Effector memory CD8-positive, alpha-beta T cell (primary cell): ENCODE measurements at regions not wholly inside any gene's neighbourhood (a gene's known extent, or its start where the extent isn't known, plus 50 kb on each side); places are given as distances from the start of the nearest gene placed in this dataset.
"Not testable (repeated sequence)": the region's sequence is repeated elsewhere in the genome, so short reads cannot be mapped to it uniquely, and the experiment has no call there.

ENCODE experiments used
- ATAC-seq: fragments of 150-1000 bp; cut with Tn5 transposase; replicated peaks from 2 replicates; pipeline ENCODE4 v1.10.0; 2021; ENCODE audit warnings: mild to moderate bottlenecking, moderate library complexity
- DNase-seq, 3 experiments: peaks; one replicate each; pipeline ENCODE4 v3.0.0; 2021
- H3K27ac Mint-ChIP-seq, 2 donors: one replicate each; pipeline ENCODE4 v1.8.0; 2022; ENCODE audit warnings: mild to moderate bottlenecking in 2 of 2, mixed read lengths in 2 of 2, moderate library complexity in 2 of 2
- H3K27me3 Mint-ChIP-seq, 2 donors: one replicate each; pipeline ENCODE4 v1.8.0; 2022; ENCODE audit warnings: mixed read lengths in 2 of 2
- H3K36me3 Mint-ChIP-seq: one replicate; pipeline ENCODE4 v1.8.0; 2022; ENCODE audit warnings: mild to moderate bottlenecking, moderate library complexity, mixed read lengths; ENCODE audit not compliant: insufficient read depth
- H3K4me1 Mint-ChIP-seq, 2 donors: one replicate each; pipeline ENCODE4 v1.8.0; 2022; ENCODE audit warnings: low read depth in 2 of 2, mixed read lengths in 2 of 2
- H3K4me3 Mint-ChIP-seq, 2 donors: one replicate each; pipeline ENCODE4 v1.8.0; 2022; ENCODE audit warnings: mild to moderate bottlenecking in 2 of 2, mixed read lengths in 2 of 2, moderate library complexity in 2 of 2
- H3K9me3 Mint-ChIP-seq, 2 donors: one replicate each; pipeline ENCODE4 v1.8.0; 2022; ENCODE audit warnings: mixed read lengths in 2 of 2

- not testable (repeated sequence) for H3K4me1 Mint-ChIP-seq, H3K4me3 Mint-ChIP-seq, H3K9me3 Mint-ChIP-seq, ATAC-seq, H3K27me3 Mint-ChIP-seq, H3K36me3 Mint-ChIP-seq, DNase-seq, H3K27ac Mint-ChIP-seq
Observed at GRCh38 chr5:100341485-100341884, 193.7 kb upstream of the FAM174A start.

DNA sequence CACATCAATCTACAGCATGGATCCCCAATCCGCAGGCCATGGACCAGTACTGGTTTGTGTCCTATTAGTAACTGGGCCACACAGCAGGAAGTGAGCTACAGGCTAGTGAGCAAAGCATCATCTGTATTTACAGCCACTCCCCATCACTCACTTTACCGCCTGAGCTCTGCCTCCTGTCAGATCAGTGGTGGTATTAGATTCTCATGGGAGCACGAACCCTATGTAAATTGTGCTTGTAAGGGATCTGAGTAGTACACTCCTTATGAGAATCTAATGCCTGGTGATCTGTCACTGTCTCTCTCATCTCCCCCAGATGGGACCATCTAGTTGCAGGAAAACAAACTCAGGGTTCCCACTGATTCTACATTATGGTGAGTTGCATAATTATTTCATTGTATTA is 212.7 kb upstream of the FAM174A start:
- no peaks in the 10 kb centered on the region for H3K36me3 Mint-ChIP-seq
- DNase-seq = no peak
- no peak overlapping the region for H3K4me3 Mint-ChIP-seq
- no peaks in the 10 kb centered on the region for H3K4me1 Mint-ChIP-seq
- H3K9me3 Mint-ChIP-seq = no peaks in the 10 kb centered on the region
- no peaks in the 10 kb centered on the region for H3K27me3 Mint-ChIP-seq
- no peak for ATAC-seq
- H3K27ac Mint-ChIP-seq = no peak overlapping the region

GRCh38 chr5:100319885-100320284 is 215.3 kb upstream of the FAM174A start:
- H3K9me3 Mint-ChIP-seq = no peaks in the 10 kb centered on the region
- H3K4me1 Mint-ChIP-seq = no peaks in the 10 kb centered on the region
- no peak overlapping the region for H3K27ac Mint-ChIP-seq
- H3K4me3 Mint-ChIP-seq = no peak overlapping the region
- ATAC-seq = no peak
- no peak for DNase-seq
- H3K36me3 Mint-ChIP-seq = no peaks in the 10 kb centered on the region
- H3K27me3 Mint-ChIP-seq = no peaks in the 10 kb centered on the region

- DNase-seq = no peak
- no peak for ATAC-seq
- no peaks in the 10 kb centered on the region for H3K4me1 Mint-ChIP-seq
- H3K4me3 Mint-ChIP-seq = no peak overlapping the region
- no peaks in the 10 kb centered on the region for H3K36me3 Mint-ChIP-seq
- no peaks in the 10 kb centered on the region for H3K27me3 Mint-ChIP-seq
- H3K27ac Mint-ChIP-seq = no peak overlapping the region
- H3K9me3 Mint-ChIP-seq = no peaks in the 10 kb centered on the region
Observed at GRCh38 chr5:100313657-100314056, 221.5 kb upstream of the FAM174A start.

GRCh38 chr5:100311806-100312205 is 223.4 kb upstream of the FAM174A start:
- ATAC-seq = no peak

DNA sequence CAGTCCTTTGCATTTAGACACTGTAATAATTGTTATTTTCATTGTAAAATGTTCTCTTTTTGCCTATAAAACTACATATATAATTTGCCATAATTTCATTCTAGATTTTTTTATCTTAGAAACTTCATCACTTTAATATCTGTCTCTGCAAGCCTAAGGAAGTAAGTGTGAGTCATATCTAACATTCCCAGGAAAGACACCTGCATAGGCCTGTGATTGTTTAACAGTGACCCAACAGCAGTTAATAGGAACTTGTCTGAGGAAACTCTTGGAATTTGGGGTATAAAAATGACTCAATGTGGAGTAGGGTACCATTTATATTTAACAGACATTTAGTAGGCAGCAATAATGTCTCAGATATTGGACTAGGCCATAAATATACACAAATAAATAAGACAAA is 229.2 kb upstream of the FAM174A start:
- Mint-ChIP-seq H3K27ac (no peak overlapping the region), H3K36me3 (no peaks in the 10 kb centered on the region), H3K4me1 (no peaks in the 10 kb centered on the region), H3K27me3 (no peaks in the 10 kb centered on the region), H3K4me3 (no peak overlapping the region), H3K9me3 (peaks cover 0 to 6% of the 10 kb centered on the region in 2 donors)
- ATAC-seq (no peak), DNase-seq (no peak)

More at GRCh38 chr5:100311806-100312205, 223.4 kb upstream of the FAM174A start:
- Mint-ChIP-seq H3K9me3 (peaks cover 0 to 1% of the 10 kb centered on the region in 2 donors), H3K27ac (no peak overlapping the region), H3K4me3 (no peak overlapping the region), H3K4me1 (no peaks in the 10 kb centered on the region), H3K36me3 (no peaks in the 10 kb centered on the region), H3K27me3 (no peaks in the 10 kb centered on the region)
- no peak for DNase-seq

GRCh38 chr5:100303216-100303615 is 232.0 kb upstream of the FAM174A start:
- DNase-seq (no peak), ATAC-seq (no peak)
- Mint-ChIP-seq H3K27ac (no peak overlapping the region), H3K27me3 (no peaks in the 10 kb centered on the region), H3K9me3 (peaks cover 0 to 6% of the 10 kb centered on the region in 2 donors), H3K4me3 (no peak overlapping the region), H3K4me1 (no peaks in the 10 kb centered on the region), H3K36me3 (no peaks in the 10 kb centered on the region)

- Mint-ChIP-seq H3K27me3 (no peaks in the 10 kb centered on the region), H3K27ac (no peak overlapping the region), H3K4me1 (no peaks in the 10 kb centered on the region), H3K36me3 (no peaks in the 10 kb centered on the region), H3K9me3 (peaks cover 0 to 3% of the 10 kb centered on the region in 2 donors), H3K4me3 (no peak overlapping the region)
- ATAC-seq (no peak), DNase-seq (no peak)
Observed at GRCh38 chr5:100299261-100299660, 235.9 kb upstream of the FAM174A start.

GRCh38 chr5:100276071-100276470 is 259.1 kb upstream of the FAM174A start:
- Mint-ChIP-seq H3K27me3 (no peaks in the 10 kb centered on the region), H3K27ac (no peak overlapping the region), H3K36me3 (no peaks in the 10 kb centered on the region), H3K4me3 (no peak overlapping the region), H3K4me1 (no peaks in the 10 kb centered on the region), H3K9me3 (peaks cover 2 to 4% of the 10 kb centered on the region in 2 donors)
- DNase-seq = no peak
- no peak for ATAC-seq

DNA sequence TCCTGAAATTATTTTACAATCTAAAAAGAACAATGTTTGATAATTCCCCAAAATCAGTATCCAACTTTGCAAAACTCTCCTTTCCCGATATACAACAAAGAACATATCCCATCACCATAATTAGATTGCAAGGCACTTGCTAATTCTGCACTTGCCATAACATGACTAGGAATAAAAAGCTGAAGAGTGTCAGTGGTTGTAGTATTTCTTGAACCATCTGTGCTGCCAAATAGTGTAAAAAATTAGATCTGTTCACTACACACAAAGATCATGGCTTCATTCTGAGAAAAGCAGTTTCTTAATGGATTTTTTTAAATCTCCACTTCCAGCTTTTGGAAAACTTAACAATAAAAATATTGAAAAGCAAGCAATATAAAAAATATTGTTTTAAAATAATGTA is 259.5 kb upstream of the FAM174A start:
- Mint-ChIP-seq H3K4me1 (no peaks in the 10 kb centered on the region), H3K9me3 (peaks cover 2 to 4% of the 10 kb centered on the region in 2 donors), H3K27ac (no peak overlapping the region), H3K36me3 (no peaks in the 10 kb centered on the region), H3K27me3 (no peaks in the 10 kb centered on the region), H3K4me3 (no peak overlapping the region)
- DNase-seq (no peak), ATAC-seq (no peak)

DNA sequence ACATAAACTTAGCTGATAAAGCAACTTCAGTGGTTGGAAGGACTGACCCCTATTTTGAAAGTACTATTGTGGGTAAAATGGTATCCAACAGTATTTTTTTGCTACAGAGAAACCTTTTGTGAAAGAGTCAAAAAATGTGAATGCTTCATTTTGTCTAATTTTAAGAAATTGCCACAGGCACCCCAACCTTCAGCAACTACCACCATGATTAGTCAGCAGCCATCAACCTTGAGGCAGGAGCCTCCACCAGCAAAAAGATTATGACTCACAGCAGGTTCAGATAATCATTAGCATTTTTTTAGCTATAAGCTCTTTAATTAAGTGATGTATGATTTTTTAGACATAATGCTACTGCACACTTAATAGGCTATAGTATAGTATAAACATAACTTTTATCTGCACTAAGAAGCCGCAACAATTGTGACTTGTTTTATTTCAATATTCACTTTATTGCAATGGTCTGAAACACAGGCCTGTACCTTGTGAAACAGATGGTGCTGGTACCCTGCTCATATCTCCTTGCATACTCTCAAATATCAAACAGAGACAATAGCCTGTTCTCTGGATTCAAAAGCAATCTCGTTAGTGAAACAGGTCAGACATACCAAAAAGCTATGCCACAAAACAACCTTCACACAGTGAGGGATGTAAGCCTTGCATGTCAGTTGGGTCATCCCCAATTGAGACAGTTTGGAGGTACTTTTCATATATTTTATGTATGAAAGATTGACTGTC is 261.2 kb upstream of the FAM174A start:
- H3K27ac Mint-ChIP-seq = peak overlapping the region in 1 of 2 donors; percentile 26
- no peak for DNase-seq
- H3K4me3 Mint-ChIP-seq = no peak overlapping the region
- H3K27me3 Mint-ChIP-seq = no peaks in the 10 kb centered on the region
- H3K9me3 Mint-ChIP-seq = peaks cover 0 to 2% of the 10 kb centered on the region in 2 donors
- no peak for ATAC-seq
- no peaks in the 10 kb centered on the region for H3K4me1 Mint-ChIP-seq
- H3K36me3 Mint-ChIP-seq = no peaks in the 10 kb centered on the region

DNA sequence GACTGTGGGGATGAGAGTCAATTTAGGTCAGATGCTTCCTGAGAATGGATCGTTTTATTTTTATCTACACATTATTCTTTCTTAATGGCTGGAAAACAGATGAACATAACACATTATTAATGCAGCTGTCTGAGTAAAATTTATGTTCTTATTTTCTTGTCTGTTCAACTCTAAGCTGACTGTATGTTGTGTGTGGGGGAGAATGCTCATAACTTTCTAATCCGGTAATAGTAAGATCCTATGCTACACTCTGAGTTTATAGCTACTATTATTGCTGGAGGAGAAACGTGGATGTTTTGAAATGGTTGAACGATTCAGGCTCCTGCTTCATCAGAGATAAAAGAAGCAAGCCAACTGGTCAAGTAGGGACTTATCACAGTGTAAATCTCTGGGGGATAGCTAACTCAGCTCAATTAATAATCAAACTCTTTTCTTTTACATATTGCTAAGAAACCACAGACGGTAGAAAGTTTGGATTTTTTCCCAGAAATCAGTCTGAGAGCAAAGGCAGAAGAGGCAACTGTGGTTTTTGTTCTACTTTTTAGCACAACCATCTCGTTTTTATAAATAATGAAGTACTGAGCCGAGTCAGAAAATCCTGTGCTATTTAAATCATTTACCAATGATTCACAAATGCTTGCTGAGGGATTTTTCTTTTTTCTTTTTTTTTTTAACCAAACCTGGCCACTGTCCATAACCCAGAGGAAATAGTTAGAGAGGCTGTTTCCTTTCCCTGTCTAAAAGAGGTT is 265.0 kb upstream of the FAM174A start:
- no peak overlapping the region for H3K4me3 Mint-ChIP-seq
- H3K27ac Mint-ChIP-seq = no peak overlapping the region
- H3K4me1 Mint-ChIP-seq = no peaks in the 10 kb centered on the region
- H3K27me3 Mint-ChIP-seq = no peaks in the 10 kb centered on the region
- H3K9me3 Mint-ChIP-seq = peaks cover 4 to 7% of the 10 kb centered on the region in 2 donors
- no peaks in the 10 kb centered on the region for H3K36me3 Mint-ChIP-seq
- DNase-seq = no peak
- ATAC-seq = no peak

GRCh38 chr5:100260968-100261367 is 274.2 kb upstream of the FAM174A start:
- Mint-ChIP-seq H3K4me1 (no peaks in the 10 kb centered on the region), H3K9me3 (no peaks in the 10 kb centered on the region), H3K36me3 (no peaks in the 10 kb centered on the region), H3K4me3 (no peak overlapping the region), H3K27me3 (no peaks in the 10 kb centered on the region), H3K27ac (no peak overlapping the region)
- no peak for DNase-seq
- ATAC-seq = no peak

GRCh38 chr5:100252944-100253343 is 282.2 kb upstream of the FAM174A start:
- Mint-ChIP-seq H3K9me3 (peaks cover 0 to 9% of the 10 kb centered on the region in 2 donors), H3K4me1 (no peaks in the 10 kb centered on the region), H3K27ac (no peak overlapping the region), H3K4me3 (no peak overlapping the region), H3K36me3 (no peaks in the 10 kb centered on the region), H3K27me3 (no peaks in the 10 kb centered on the region)
- DNase-seq (no peak), ATAC-seq (no peak)
